GM19372 (cell line): ENCODE measurements at regions not wholly inside any gene's neighbourhood (a gene's known extent, or its start where the extent isn't known, plus 50 kb on each side); places are given as distances from the start of the nearest gene placed in this dataset.
"Not testable (repeated sequence)": the region's sequence is repeated elsewhere in the genome, so short reads cannot be mapped to it uniquely, and the experiment has no call there.

Source experiments
- ATAC-seq: cut with Tn5 transposase; IDR thresholded peaks from one replicate; pipeline ENCODE4 v1.9.1; 2021; ENCODE audit warnings: mild to moderate bottlenecking, low read depth, moderate library complexity; ENCODE audit not compliant: unreplicated experiment

GRCh38 chr5:92676215-92677165 is 904.5 kb downstream of the NR2F1-AS1 start:
- no peak for ATAC-seq

DNA sequence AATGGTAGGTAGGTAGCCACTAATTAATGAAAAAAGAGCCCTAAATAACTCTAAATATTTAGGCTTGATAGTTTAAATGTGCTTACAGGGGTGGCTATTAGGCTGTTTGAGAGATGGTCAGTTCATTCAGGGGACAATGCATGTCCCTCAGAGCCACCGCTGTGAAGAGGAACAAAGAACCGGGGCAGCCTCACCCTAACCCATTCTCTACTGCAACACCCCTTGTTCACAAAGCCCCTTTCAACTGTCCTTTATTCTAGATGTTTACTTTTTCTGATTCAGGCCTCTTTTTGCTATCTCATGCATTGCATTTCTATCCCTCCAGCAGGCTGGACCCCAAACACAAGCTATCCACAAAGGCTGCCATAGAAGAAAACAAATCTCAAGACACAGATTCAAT is 906.7 kb downstream of the NR2F1-AS1 start:
- no peak for ATAC-seq

- ATAC-seq = no peak
Observed at GRCh38 chr5:92665506-92665905, 915.5 kb downstream of the NR2F1-AS1 start.

DNA sequence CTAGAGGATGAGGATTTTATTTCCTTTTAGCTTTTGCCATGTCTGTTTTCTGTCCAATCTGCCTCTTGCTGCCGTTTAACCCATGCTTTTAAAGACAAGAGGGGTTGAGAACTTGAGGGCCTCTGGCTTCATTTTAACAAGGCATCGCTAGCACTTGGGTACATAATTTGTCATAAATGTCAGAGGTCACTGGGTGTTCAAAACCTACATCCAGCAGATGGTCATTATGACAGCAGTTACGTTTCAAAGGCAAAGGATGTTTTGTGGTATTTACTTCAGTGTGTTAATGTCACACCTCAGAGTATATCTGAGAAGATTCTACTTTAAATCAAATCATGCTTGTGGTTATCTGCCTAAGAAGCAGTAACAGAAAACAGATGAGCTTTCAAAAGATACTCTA is 918.3 kb downstream of the NR2F1-AS1 start:
- ATAC-seq = no peak

- ATAC-seq = no peak
Observed at GRCh38 chr5:92659246-92659645, 921.8 kb downstream of the NR2F1-AS1 start.

GRCh38 chr5:92654601-92655000 is 926.4 kb downstream of the NR2F1-AS1 start:
- not testable (repeated sequence) for ATAC-seq

GRCh38 chr5:92653730-92654461 is 927.1 kb downstream of the NR2F1-AS1 start:
- no peak for ATAC-seq

- ATAC-seq = no peak
Observed at GRCh38 chr5:92652756-92653155, 928.3 kb downstream of the NR2F1-AS1 start.

DNA sequence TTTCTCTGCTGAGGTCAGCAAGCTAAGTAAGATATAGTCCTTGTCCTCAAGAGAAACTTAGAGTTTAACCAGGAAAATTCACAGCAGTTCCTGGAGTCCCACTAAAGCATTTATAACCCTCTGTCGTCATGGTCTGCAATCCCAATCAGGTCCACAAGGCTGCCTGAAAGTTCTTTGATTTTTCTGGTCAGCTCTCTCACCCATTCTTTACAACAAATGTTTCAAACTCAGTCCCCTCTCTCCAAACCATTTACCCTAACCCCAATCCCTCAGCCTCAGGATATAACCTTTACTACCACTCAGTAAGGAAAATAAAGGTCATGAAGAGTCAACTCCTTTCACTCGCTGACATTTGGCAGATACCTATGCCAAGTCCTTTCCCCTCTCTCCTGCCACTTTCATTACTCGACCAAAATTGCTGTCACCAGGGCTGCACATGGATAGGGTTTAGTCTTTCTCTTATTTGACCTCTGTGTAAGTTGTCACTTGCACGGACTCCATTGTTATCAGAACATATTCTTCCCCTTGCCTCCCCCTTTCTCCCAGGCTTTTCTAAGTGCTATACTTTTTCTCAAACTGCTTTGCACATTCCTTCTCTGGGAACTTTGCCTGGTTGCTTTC is 936.6 kb downstream of the NR2F1-AS1 start:
- ATAC-seq = no peak

GRCh38 chr5:92641031-92641962 is 939.7 kb downstream of the NR2F1-AS1 start:
- ATAC-seq = no peak

GRCh38 chr5:92640340-92640739 is 940.7 kb downstream of the NR2F1-AS1 start:
- ATAC-seq = no peak

GRCh38 chr5:92637960-92638359 is 943.1 kb downstream of the NR2F1-AS1 start:
- ATAC-seq = no peak

DNA sequence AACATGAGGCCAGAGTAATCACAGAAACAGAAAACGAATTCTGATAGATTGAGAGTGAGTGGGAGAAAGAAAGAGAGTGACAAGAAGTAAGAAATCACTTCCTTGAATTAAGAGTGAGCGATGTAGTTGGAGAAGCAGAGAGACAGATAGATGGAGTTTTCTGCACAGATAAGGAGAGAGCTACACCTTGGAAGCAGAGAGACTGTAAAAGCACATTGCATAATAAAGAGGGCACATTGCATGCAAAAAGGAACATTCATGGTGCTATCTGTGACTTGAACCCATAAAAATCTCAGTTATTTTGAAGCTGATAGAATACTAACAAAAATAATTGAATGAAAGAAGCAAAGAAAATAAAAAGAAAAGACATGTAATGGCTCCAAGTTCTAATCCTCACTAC is 943.8 kb downstream of the NR2F1-AS1 start:
- ATAC-seq = no peak

DNA sequence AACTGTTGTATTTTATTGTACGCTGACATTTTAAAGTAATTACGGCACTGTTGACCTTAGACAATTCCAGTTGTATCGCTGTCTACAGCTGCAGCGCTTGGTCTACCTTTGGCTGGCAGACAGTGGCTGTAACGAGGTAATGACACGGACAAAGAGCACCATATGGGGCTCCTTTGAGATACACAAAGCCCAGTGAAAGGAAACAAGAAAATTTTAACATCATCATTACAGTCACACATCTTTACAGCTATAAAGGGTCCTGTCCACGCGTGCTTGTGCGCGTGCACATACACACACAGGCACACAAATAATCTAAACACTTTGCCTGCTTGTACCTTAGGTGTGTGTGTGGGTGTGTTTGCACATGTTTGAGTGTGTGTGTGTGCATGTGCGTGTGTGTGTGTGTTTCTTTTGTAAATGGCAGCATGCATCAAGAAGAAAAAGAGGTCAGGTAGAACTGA is 946.0 kb downstream of the NR2F1-AS1 start:
- no peak for ATAC-seq

- ATAC-seq = no peak
Observed at GRCh38 chr5:92633875-92634487, 947.0 kb downstream of the NR2F1-AS1 start.

DNA sequence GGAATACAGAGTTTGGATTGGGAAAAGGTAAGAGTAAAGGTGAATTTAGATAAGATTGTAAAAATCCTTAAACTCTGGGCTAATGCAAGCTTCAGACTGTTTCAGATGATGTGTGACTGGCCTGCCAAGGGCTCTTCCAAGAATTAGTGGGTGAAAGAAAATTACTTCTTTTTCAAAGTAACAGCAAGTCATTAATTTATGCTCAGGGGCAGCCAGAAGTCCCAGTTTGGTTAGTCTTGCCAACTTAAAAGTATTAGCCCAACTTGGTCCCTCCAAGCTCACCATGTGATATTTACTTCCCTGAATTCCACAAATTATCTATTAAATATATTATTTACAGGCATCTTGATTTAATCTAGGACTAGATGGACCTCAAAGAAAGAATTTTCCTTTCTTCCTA is 947.8 kb downstream of the NR2F1-AS1 start:
- ATAC-seq = no peak

- ATAC-seq = not testable (repeated sequence)
Observed at GRCh38 chr5:92631237-92631701, 949.8 kb downstream of the NR2F1-AS1 start.

- ATAC-seq = no peak
Observed at GRCh38 chr5:92629574-92629973, 951.4 kb downstream of the NR2F1-AS1 start.

GRCh38 chr5:92629000-92629399 is 952.0 kb downstream of the NR2F1-AS1 start:
- no peak for ATAC-seq
